Hepatocyte (in vitro differentiated cells): ENCODE measurements at regions not wholly inside any gene's neighbourhood (a gene's known extent, or its start where the extent isn't known, plus 50 kb on each side); places are given as distances from the start of the nearest gene placed in this dataset.
"Not testable (repeated sequence)": the region's sequence is repeated elsewhere in the genome, so short reads cannot be mapped to it uniquely, and the experiment has no call there.

Experiments used
- DNase-seq: peaks from one replicate; pipeline ENCODE4 v3.0.0-alpha.2; 2016; ENCODE audit warnings: low spot score
- H2AFZ ChIP-seq: fragments of 200-600 bp; sonication (generic); 2 replicates; pipeline ENCODE4 v1.6.0; 2016; ENCODE audit warnings: antibody characterized with exemption, mild to moderate bottlenecking
- H3K27ac ChIP-seq: fragments of 200-600 bp; sonication (generic); 2 replicates; pipeline ENCODE4 v1.5.1; 2016; ENCODE audit warnings: mild to moderate bottlenecking
- H3K27me3 ChIP-seq: fragments of 200-600 bp; sonication (generic); 2 replicates; pipeline ENCODE4 v1.6.1; 2016
- H3K36me3 ChIP-seq: fragments of 200-600 bp; sonication (generic); replicated peaks from 2 replicates; pipeline ENCODE4 v1.5.1; 2016; ENCODE audit warnings: low read depth; ENCODE audit not compliant: insufficient read depth
- H3K4me1 ChIP-seq: fragments of 200-600 bp; sonication (generic); 2 replicates; pipeline ENCODE4 v1.5.1; 2016; ENCODE audit warnings: mild to moderate bottlenecking, moderate library complexity; ENCODE audit not compliant: insufficient read depth
- H3K4me2 ChIP-seq: fragments of 200-600 bp; sonication (generic); 2 replicates; pipeline ENCODE4 v1.6.0; 2016
- H3K4me3 ChIP-seq: fragments of 200-600 bp; sonication (generic); 2 replicates; pipeline ENCODE4 v1.5.1; 2016; ENCODE audit warnings: mild to moderate bottlenecking
- H3K79me2 ChIP-seq: fragments of 200-600 bp; sonication (generic); 2 replicates; pipeline ENCODE4 v1.6.0; 2017; ENCODE audit warnings: mild to moderate bottlenecking
- H3K9me2 ChIP-seq: fragments of 200-600 bp; sonication (generic); replicated peaks from 2 replicates; pipeline ENCODE4 v1.6.0; 2017; ENCODE audit warnings: mild to moderate bottlenecking; ENCODE audit not compliant: insufficient read depth
- H3K9me3 ChIP-seq: fragments of 200-600 bp; sonication (generic); 2 replicates; pipeline ENCODE4 v1.5.1; 2016; ENCODE audit warnings: low read depth, mild to moderate bottlenecking
- H4K20me1 ChIP-seq: fragments of 200-600 bp; sonication (generic); 2 replicates; pipeline ENCODE4 v1.6.0; 2016; ENCODE audit warnings: mild to moderate bottlenecking; ENCODE audit not compliant: insufficient read depth, poor library complexity, severe bottlenecking
- EZH2 ChIP-seq: fragments of 200-600 bp; sonication (generic); IDR thresholded peaks from 2 replicates; pipeline ENCODE4 v1.6.1; 2016; ENCODE audit warnings: antibody characterized with exemption, mild to moderate bottlenecking, borderline replicate concordance
- EZH2phosphoT487 ChIP-seq: fragments of 200-600 bp; sonication (generic); IDR thresholded peaks from one replicate; pipeline ENCODE4 v1.6.1; 2018; ENCODE audit warnings: antibody characterized with exemption, mild to moderate bottlenecking, low read depth, moderate library complexity; ENCODE audit not compliant: unreplicated experiment, severe bottlenecking
- WGBS: methylation state at CpG from one replicate; pipeline ENCODE4 v1.1.6; 2016; ENCODE audit warnings: low lambda C conversion rate; ENCODE audit errors: missing lambda C conversion rate; 5-methylcytosine and 5-hydroxymethylcytosine counted together
- TF ChIP-seq, protein P1 (sequence below): fragments of 200-600 bp; sonication (generic); IDR thresholded peaks from 2 replicates; pipeline ENCODE4 v1.5.1; 2016; ENCODE audit warnings: antibody characterized with exemption, mild to moderate bottlenecking; ENCODE audit not compliant: poor library complexity

DNA sequence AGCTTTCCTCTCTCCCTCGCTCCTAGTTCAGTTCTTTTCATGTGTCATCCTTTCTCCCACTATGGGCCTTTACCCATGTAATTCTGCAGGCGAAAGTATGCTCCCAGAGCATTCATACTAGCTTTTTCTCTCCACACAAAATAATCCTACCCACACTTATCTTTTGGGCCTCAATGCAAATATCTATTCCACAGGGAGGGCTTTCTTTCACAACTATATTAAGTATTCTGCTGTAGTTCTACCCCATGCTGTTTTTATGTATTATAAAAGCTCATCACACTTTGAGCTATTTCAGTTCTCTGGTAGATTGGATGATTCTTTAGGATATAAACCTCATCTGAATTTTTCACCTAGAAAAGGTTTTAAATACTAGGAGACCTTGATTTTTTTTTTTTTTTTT is 774.6 kb upstream of the CRIM1 start:
- DNase-seq = no peak
- Histone ChIP-seq H2AFZ (no peak overlapping the region), H3K4me3 (no peak overlapping the region), H3K27me3 (no peaks in the 10 kb centered on the region), H3K4me2 (no peak overlapping the region), H3K36me3 (no peaks in the 10 kb centered on the region), H3K79me2 (no peaks in the 10 kb centered on the region), H3K27ac (no peak overlapping the region), H4K20me1 (no peaks in the 10 kb centered on the region), H3K9me3 (peaks cover 4% of the 10 kb centered on the region), H3K4me1 (no peaks in the 10 kb centered on the region), H3K9me2 (no peaks in the 10 kb centered on the region)
- WGBS = 78% methylated on average over 2 of the region's 2 CpGs
- no peak for TF ChIP-seq EZH2phosphoT487
- TF ChIP-seq, protein P1, sequence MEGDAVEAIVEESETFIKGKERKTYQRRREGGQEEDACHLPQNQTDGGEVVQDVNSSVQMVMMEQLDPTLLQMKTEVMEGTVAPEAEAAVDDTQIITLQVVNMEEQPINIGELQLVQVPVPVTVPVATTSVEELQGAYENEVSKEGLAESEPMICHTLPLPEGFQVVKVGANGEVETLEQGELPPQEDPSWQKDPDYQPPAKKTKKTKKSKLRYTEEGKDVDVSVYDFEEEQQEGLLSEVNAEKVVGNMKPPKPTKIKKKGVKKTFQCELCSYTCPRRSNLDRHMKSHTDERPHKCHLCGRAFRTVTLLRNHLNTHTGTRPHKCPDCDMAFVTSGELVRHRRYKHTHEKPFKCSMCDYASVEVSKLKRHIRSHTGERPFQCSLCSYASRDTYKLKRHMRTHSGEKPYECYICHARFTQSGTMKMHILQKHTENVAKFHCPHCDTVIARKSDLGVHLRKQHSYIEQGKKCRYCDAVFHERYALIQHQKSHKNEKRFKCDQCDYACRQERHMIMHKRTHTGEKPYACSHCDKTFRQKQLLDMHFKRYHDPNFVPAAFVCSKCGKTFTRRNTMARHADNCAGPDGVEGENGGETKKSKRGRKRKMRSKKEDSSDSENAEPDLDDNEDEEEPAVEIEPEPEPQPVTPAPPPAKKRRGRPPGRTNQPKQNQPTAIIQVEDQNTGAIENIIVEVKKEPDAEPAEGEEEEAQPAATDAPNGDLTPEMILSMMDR = no peak
- TF ChIP-seq EZH2 = no peak

DNA sequence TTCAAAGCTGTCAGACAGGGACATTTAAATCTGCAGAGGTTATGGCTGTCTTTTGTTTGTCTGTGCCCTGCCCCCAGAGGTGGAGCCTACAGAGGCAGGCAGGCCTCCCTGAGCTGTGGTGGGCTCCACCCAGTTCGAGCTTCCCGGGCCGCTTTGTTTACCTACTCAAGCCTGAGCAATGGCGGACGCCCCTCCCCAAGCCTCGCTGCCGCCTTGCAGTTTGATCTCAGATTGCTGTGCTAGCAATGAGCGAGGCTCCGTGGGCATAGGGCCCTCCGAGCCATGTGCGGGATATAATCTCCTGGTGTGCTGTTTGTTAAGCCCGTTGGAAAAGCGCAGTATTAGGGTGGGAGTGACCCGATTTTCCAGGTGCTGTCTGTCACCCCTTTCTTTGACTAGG is 787.0 kb upstream of the CRIM1 start:
- H3K27me3 ChIP-seq, H3K4me3 ChIP-seq, H2AFZ ChIP-seq, H3K4me1 ChIP-seq, H3K27ac ChIP-seq, DNase-seq, H3K4me2 ChIP-seq, H3K36me3 ChIP-seq, H3K9me2 ChIP-seq, H3K79me2 ChIP-seq, H4K20me1 ChIP-seq, H3K9me3 ChIP-seq: not testable (repeated sequence)
- WGBS = 92% methylated on average over 14 of the region's 14 CpGs

DNA sequence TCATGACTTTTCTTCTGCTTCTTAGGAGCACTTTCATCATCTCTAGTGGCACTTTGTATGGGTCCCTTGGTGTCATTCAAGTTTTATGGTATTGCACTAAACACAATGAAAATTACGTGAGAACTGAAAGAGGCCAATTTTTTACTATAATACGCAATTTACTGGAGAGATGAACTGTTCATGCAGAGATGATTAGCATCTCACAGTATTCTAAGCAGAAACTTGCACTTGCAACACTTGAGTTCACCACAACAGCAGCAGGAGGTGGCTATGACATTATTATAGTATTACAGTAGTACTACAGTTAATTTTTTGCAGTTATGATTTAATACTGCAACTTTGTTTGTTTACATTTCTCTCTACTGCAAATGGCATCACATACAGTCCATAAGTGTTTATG is 793.1 kb upstream of the CRIM1 start:
- Histone ChIP-seq H3K4me2 (no peak overlapping the region), H3K4me1 (no peaks in the 10 kb centered on the region), H3K79me2 (no peaks in the 10 kb centered on the region), H3K9me2 (no peaks in the 10 kb centered on the region), H4K20me1 (no peaks in the 10 kb centered on the region), H2AFZ (no peak overlapping the region), H3K27me3 (no peaks in the 10 kb centered on the region), H3K9me3 (no peaks in the 10 kb centered on the region), H3K4me3 (no peak overlapping the region), H3K27ac (no peak overlapping the region), H3K36me3 (no peaks in the 10 kb centered on the region)
- TF ChIP-seq, protein P1 = no peak
- TF ChIP-seq EZH2phosphoT487 (no peak), EZH2 (no peak)
- DNase-seq = no peak
- 85% methylated on average over 2 of the region's 2 CpGs for WGBS

DNA sequence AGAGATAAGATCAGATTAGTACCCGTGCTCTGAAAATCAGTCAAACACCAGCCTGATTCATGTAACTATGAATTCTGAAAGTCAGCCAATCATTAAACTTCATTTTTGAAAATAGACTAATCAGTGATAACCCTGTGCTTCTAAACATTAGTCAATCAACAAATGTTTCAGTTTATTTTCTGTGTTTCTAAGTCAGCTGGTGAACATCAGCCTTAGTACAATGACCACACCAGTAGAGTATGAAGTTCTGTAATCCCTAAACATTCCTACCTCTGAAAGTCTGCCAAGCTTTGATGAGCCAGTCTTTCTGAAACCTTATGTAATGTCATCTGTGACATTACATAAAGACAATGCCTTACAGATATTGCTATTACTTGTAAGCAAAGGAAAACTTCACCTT is 807.4 kb upstream of the CRIM1 start:
- TF ChIP-seq EZH2 = no peak
- TF ChIP-seq, protein P1 = no peak
- TF ChIP-seq EZH2phosphoT487 = no peak

More for the DNA sequence above, 807.4 kb upstream of the CRIM1 start:
- DNase-seq = peak; percentile 6
- Histone ChIP-seq H4K20me1 (no peaks in the 10 kb centered on the region), H3K79me2 (no peaks in the 10 kb centered on the region), H2AFZ (no peak overlapping the region), H3K9me2 (no peaks in the 10 kb centered on the region), H3K36me3 (no peaks in the 10 kb centered on the region), H3K4me3 (no peak overlapping the region), H3K27me3 (no peaks in the 10 kb centered on the region), H3K4me2 (no peak overlapping the region), H3K9me3 (no peaks in the 10 kb centered on the region), H3K27ac (no peak overlapping the region), H3K4me1 (no peaks in the 10 kb centered on the region)
- WGBS = 60% methylated on average over 1 of the region's 1 CpG
